ENCODE measurements at regions not wholly inside any gene's neighbourhood (a gene's known extent, or its start where the extent isn't known, plus 50 kb on each side); places are given as distances from the start of the nearest gene placed in this dataset.

DNA sequence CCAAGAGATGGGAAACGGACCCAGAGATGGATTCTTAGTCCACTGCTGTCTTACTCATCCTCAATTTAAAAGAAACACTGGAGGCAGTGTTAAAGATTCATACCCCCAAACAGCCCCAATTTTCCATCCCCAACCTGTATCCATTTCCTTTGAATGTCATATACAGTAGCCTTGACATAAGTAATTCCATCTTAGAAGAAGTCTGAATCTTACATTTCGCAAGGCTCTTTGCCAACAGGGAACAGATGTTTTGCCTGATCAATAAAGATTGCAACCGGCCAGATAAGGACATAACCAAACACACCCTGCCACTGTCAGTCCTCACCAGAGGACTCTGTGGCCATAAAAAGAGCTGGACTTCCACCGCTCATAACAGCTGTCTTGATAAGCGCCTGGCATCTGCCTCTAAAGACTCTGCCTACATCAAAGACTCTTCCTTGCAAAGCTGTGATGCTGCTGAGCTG lies 59.0 kb upstream of the MED9 start:
- Histone ChIP-seq H3K27ac (no peak overlapping the region), H3K4me3 (no peak overlapping the region), H3K9me3 (no peaks in the 10 kb centered on the region), H3K4me1 (peaks cover 18% of the 10 kb centered on the region), H3K27me3 (ENCODE audit: low read depth) (no peaks in the 10 kb centered on the region), H3K36me3 (no peaks in the 10 kb centered on the region)
- TF ChIP-seq, protein P1, sequence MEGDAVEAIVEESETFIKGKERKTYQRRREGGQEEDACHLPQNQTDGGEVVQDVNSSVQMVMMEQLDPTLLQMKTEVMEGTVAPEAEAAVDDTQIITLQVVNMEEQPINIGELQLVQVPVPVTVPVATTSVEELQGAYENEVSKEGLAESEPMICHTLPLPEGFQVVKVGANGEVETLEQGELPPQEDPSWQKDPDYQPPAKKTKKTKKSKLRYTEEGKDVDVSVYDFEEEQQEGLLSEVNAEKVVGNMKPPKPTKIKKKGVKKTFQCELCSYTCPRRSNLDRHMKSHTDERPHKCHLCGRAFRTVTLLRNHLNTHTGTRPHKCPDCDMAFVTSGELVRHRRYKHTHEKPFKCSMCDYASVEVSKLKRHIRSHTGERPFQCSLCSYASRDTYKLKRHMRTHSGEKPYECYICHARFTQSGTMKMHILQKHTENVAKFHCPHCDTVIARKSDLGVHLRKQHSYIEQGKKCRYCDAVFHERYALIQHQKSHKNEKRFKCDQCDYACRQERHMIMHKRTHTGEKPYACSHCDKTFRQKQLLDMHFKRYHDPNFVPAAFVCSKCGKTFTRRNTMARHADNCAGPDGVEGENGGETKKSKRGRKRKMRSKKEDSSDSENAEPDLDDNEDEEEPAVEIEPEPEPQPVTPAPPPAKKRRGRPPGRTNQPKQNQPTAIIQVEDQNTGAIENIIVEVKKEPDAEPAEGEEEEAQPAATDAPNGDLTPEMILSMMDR (IDR thresholded peaks at IDR 0.05): no peak
- ATAC-seq: no peak
- intact Hi-C loops (cut with DNase I): no loop called here
- DNase-seq: no peak

DNA sequence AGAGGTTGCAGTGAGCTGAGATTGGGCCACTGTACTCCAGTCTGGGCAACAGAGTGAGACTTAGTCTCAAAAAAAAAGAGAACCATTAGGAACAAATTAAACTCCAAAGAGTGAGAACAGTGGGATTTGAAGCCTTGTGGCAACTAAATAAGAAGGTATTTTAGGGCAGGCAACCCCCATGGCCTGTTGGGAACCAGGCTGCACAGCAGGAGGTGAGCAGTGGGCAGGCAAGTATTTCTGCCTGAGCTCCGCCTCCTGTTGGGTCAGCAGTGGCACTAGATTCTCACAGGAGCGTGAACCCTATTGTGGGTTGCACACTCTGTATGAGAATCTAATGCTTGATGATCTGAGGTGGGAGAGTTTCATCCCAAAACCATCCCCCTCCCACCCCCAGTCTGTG lies 57.6 kb upstream of the MED9 start:
- TF ChIP-seq, protein P1 (IDR thresholded peaks at IDR 0.05): no peak
- Histone ChIP-seq H3K9me3 (no peaks in the 10 kb centered on the region), H3K27ac (no peak overlapping the region), H3K27me3 (ENCODE audit: low read depth) (no peaks in the 10 kb centered on the region), H3K4me1 (peaks cover 18% of the 10 kb centered on the region), H3K36me3 (no peaks in the 10 kb centered on the region), H3K4me3 (no peak overlapping the region)
- ATAC-seq (no peak), DNase-seq (peak; percentile 30)
- intact Hi-C loops (cut with DNase I): no loop called here

DNA sequence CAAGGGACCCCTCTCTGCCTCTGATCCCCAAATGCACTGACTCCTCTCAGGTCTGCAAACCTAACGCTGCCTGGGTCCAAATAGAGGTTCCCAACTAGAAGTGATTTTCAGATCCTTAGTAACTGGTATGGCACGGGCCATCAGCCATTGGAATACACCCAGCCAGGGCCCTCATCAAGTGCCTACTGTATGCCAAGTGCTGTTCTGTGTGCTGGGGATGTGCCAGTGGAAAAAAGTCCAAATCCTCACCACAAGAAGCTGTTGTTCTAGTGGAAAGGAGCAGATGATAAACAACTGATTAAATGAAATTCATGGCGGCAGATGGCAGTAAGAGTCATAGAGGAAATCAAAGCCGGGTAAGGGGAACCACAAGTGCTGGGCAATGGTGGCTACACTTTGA lies 57.2 kb upstream of the MED9 start:
- Histone ChIP-seq H3K27ac (no peak overlapping the region), H3K4me3 (no peak overlapping the region), H3K27me3 (ENCODE audit: low read depth) (no peaks in the 10 kb centered on the region), H3K36me3 (no peaks in the 10 kb centered on the region), H3K4me1 (peaks cover 18% of the 10 kb centered on the region), H3K9me3 (no peaks in the 10 kb centered on the region)
- DNase-seq: peak; percentile 49
- intact Hi-C loops (cut with DNase I): no loop called here
- TF ChIP-seq, protein P1 (IDR thresholded peaks at IDR 0.05): no peak
- no peak for ATAC-seq

DNA sequence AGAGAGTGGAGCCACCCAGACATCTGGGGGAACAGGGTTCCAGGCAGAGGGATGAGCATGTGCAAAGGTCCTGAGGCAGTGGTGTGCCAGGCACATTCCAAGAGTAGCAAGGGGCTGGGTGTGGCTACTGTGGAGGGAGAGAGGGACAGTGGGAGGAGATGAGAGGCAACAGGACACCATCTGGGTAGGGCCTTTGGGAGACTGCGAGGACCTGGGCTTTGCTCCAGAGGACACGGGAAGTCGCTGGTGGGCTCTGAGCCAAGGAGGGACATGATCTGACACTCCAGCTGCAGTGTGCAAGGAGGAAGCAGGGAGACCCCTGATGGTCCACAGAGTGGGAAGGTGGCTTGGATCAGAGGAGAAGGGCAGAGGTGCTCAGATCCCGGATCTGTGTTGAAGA lies 56.7 kb upstream of the MED9 start:
- no peaks in the 10 kb centered on the region for H3K36me3 ChIP-seq
- no peak for ATAC-seq
- no peak overlapping the region for H3K27ac ChIP-seq
- intact Hi-C loops (cut with DNase I): no loop called here
- H3K27me3 ChIP-seq (ENCODE audit: low read depth): no peaks in the 10 kb centered on the region
- no peak overlapping the region for H3K4me3 ChIP-seq
- no peaks in the 10 kb centered on the region for H3K9me3 ChIP-seq
- TF ChIP-seq, protein P1 (IDR thresholded peaks at IDR 0.05): no peak
- peaks cover 18% of the 10 kb centered on the region for H3K4me1 ChIP-seq
- peak; percentile 46 for DNase-seq

DNA sequence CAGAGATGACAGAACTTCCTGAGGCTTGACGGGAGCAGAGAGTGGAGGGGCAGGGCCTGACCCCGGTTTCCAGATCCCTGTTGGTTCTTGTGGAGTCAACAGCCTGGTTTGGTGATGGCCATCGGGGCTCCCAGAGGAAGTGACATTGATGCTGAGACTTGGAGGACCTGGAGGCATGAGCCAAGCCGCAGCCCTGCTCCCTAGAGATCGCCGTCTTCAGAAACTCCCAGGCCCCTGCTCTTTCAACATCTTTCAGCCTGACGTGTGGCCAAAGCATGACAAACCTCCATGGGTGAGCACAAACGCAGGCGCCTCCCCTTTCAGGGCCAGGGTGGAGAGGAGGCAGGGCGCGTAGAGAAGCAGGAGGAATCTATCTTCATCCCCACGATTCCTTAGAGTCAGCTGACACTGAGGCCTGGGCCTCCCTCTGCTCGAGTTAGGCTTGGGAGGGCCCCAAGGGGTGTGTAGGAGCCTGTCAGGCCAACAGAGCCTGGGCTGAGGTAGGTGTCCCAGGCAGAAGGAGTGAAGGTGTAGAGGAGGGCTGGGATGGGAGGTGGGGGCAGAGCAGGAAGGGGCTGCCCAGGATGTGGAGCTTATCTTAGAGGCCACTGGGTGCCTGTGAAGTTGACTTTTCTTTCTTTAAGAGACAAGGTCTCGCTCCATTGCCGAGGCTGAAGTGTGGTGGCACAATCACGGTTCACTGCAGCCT lies 56.1 kb upstream of the MED9 start:
- H3K27ac ChIP-seq: no peak overlapping the region

More for the DNA sequence above, 56.1 kb upstream of the MED9 start:
- Histone ChIP-seq H3K4me3 (no peak overlapping the region), H3K9me3 (no peaks in the 10 kb centered on the region), H3K27me3 (ENCODE audit: low read depth) (no peaks in the 10 kb centered on the region), H3K4me1 (peaks cover 18% of the 10 kb centered on the region), H3K36me3 (no peaks in the 10 kb centered on the region)
- DNase-seq: peak; percentile 39
- intact Hi-C loops (cut with DNase I): no loop called here
- no peak for ATAC-seq
- TF ChIP-seq, protein P1 (IDR thresholded peaks at IDR 0.05): no peak

Data from lower lobe of right lung (tissue), 2 donors.